Endothelial cell of umbilical vein (primary cell): ENCODE measurements at regions not wholly inside any gene's neighbourhood (a gene's known extent, or its start where the extent isn't known, plus 50 kb on each side); places are given as distances from the start of the nearest gene placed in this dataset.

Source experiments
- CTCF ChIP-seq, 2 donors: IDR thresholded peaks; 1 replicate in 1 of 2; 2 replicates in 1 of 2; pipeline ENCODE4 v1.5.1; 2011; ENCODE audit warnings: low read length in 2 of 2, mild to moderate bottlenecking in 2 of 2, moderate library complexity in 2 of 2, control low read depth in 1 of 2, inconsistent platforms in 1 of 2, low read depth in 1 of 2; ENCODE audit not compliant: insufficient read depth in 1 of 2; ENCODE audit errors: extremely low read depth in 1 of 2
- EZH2 ChIP-seq: IDR thresholded peaks from 2 replicates; pipeline ENCODE4 v1.6.1; 2012; ENCODE audit warnings: borderline replicate concordance, low read depth, mild to moderate bottlenecking, moderate library complexity, low read length, inconsistent platforms; ENCODE audit not compliant: severe bottlenecking
- FOS ChIP-seq: IDR thresholded peaks from 2 replicates; pipeline ENCODE4 v1.6.1; 2011; ENCODE audit warnings: mild to moderate bottlenecking, low read length, moderate library complexity, borderline replicate concordance; ENCODE audit not compliant: insufficient read depth
- MYC ChIP-seq: IDR thresholded peaks from one replicate; pipeline ENCODE4 v1.6.1; 2011; ENCODE audit warnings: mild to moderate bottlenecking, low read depth, low read length
- POLR2A ChIP-seq: IDR thresholded peaks from 2 replicates; pipeline ENCODE4 v1.6.1; 2012; ENCODE audit warnings: low read depth, mild to moderate bottlenecking, control low read depth, low read length
- POLR2AphosphoS5 ChIP-seq: IDR thresholded peaks from 2 replicates; pipeline ENCODE4 v1.6.1; 2012; ENCODE audit warnings: low read depth, mild to moderate bottlenecking, control low read depth, low read length, moderate library complexity; ENCODE audit not compliant: insufficient read depth
- TF ChIP-seq, protein P1 (sequence below): IDR thresholded peaks from 2 replicates; pipeline ENCODE4 v1.6.1; 2011; ENCODE audit not compliant: insufficient read depth, insufficient read length

DNA sequence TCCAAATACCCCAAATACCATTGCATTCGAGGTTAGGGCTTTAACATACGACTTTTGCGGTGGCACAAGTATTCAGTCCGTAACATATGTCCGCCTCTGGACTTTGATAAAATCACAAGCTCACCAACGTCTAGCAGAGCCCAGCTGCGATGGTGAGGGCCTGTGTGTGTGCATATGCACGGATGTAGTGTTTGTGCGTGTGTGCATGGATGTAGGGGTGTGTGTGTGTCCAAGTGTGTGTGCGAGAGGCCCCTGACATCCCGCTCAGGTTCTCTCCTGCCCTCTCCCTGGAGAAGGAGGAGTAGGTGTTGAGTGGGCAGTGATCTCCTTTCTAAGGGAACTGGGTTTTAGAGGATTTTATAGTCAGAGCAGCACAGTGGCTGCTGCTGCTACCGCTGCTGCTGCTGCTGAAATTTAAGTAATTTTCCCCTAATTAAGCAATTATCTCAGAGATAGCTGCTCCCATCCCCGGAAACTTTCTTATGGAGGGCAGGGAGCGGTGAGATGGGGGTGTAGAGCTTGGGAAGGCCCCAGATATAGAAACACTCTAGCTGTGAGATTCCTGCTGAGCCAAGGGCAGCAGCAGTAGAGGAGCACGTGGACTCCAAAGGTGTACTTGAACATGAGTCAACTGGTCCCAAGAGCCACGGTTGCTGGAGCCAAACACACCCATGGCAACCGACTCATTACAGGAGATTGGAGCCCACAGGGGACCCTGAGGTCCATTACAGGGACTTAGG is 121.7 kb upstream of the SDK2 start:
- TF ChIP-seq CTCF (IDR thresholded peaks at IDR 0.05; ENCODE audit: extremely low read depth in 1 of 2, insufficient read depth in 1 of 2, low read depth in 1 of 2, low read length in 2 of 2) (no peak), POLR2AphosphoS5 (no peak), POLR2A (no peak), EZH2 (no peak), MYC (no peak), FOS (no peak)
- TF ChIP-seq, protein P1, sequence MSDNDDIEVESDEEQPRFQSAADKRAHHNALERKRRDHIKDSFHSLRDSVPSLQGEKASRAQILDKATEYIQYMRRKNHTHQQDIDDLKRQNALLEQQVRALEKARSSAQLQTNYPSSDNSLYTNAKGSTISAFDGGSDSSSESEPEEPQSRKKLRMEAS: no peak
